Stimulated activated naive CD8-positive, alpha-beta T cell treated with anti-CD3 and anti-CD28 coated beads, Interleukin-15, Interleukin-2, amounts not matched to agents 100 U/mL and 50 U/mL, for 24 hours (primary cell): ENCODE measurements at regions not wholly inside any gene's neighbourhood (a gene's known extent, or its start where the extent isn't known, plus 50 kb on each side); places are given as distances from the start of the nearest gene placed in this dataset.
"Not testable (repeated sequence)": the region's sequence is repeated elsewhere in the genome, so short reads cannot be mapped to it uniquely, and the experiment has no call there.

Source experiments
- ATAC-seq: fragments of 150-1000 bp; cut with Tn5 transposase; one replicate; pipeline ENCODE4 v1.10.0; 2021
- DNase-seq: peaks from one replicate; pipeline ENCODE4 v3.0.0; 2021

- DNase-seq (no peak), ATAC-seq (no peak)
These were observed 237.8 kb upstream of the RBMS1 start for GRCh38 chr2:160731415-160731814.

GRCh38 chr2:160731856-160732255 lies 238.2 kb upstream of the RBMS1 start:
- no peak for DNase-seq
- ATAC-seq = no peak

- DNase-seq (no peak), ATAC-seq (no peak)
These were observed 242.1 kb upstream of the RBMS1 start for GRCh38 chr2:160735696-160736095.

DNA sequence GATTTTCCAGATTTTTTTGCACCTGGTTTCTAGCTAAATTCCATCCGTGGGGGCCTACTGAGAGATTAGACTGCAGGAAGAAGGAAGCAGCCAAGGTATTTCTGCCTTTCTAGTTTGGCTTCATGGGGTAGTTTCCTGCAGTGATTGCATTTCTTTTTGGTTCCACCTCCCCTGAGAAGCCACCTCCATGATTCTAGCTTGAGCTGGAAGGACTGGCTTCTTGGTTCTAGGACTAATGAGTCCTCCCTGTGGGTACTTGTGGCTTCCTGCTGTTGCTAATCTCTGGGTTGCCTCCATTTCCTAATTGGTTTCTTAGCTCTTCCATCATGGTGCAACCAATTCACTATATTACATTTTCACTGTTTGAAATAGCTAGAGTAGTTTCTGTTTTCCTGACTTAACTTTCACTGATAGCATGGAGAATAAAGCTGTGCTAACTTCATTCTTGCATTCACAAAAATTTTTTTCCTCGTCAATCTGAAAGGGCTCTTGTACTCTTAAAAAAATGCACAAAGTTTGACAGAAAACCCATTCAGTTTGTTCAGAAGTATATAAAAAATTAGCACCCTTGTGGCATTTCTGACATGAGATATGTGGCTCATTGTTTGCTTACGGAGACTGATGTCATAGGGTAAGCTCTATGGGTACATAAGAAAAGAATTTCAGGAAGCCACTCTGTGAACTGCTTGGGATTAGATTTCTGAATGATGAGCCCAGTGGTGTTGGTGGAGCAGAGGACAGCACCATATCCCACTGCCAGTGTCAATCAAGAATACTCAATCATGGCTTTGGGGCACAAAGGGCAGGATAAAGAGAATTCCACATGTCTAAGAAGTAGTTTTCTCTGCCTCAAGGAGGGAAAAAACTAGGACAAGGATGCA lies 242.8 kb upstream of the RBMS1 start:
- DNase-seq (no peak), ATAC-seq (no peak)

DNA sequence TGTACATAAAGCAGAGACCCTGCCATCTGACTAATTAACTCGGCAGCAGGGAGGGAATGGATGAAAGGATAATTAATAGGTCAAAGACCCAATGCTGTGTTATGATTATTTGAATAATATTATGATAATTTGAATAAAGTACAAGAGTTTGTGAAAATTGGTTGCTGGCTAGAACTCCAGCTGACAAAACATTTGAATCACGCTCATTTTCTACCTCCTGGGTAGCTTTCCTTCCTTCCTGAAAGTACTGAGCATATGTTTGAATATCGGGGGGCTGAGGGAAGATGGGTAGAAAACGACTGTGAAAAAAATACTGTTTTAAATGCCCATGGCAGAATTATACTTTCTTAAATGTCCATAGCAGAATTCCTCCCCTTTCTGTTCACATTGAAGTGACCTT lies 243.6 kb upstream of the RBMS1 start:
- no peak for ATAC-seq
- no peak for DNase-seq

DNA sequence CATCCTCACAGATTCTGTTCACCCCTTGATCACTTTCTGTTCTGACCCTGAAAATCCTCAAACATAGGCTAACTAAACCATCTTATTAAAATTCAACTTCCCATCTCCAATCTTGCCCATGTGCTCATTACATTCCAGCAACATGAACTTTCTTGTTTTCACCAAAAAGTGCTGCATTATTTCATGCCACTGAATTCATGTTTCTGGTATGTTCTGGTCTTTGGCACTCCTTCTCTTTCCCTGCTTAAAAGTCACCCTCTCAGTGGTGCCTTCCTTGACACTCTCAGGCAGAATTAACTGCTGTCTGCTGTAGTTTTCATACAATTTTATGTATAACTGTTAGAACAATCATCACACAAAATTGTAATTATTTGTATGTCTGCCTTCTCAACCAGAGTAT lies 247.7 kb upstream of the RBMS1 start:
- ATAC-seq (no peak), DNase-seq (no peak)

GRCh38 chr2:160741815-160742214 lies 248.2 kb upstream of the RBMS1 start:
- no peak for ATAC-seq
- DNase-seq = no peak

DNA sequence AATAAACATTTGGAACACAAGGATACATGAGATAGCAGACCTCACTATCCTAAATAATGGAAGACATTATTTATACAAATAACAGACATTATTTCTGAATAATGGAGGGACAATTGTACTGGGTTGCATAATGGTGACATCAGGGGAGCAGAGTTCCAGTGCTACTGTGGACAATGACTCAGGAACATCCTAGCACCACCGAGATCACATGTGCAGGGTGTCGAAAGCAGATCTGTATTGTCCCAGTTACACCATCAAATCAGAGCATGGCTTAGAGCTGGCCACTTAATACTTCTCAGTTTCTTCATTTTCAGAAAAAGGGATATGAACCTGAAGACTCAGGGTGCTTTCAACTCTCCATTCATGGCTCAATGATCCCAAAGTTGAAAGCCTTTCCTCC lies 249.1 kb upstream of the RBMS1 start:
- ATAC-seq (no peak), DNase-seq (no peak)

- DNase-seq (no peak), ATAC-seq (no peak)
These were observed 254.0 kb upstream of the RBMS1 start for GRCh38 chr2:160747501-160748170.

DNA sequence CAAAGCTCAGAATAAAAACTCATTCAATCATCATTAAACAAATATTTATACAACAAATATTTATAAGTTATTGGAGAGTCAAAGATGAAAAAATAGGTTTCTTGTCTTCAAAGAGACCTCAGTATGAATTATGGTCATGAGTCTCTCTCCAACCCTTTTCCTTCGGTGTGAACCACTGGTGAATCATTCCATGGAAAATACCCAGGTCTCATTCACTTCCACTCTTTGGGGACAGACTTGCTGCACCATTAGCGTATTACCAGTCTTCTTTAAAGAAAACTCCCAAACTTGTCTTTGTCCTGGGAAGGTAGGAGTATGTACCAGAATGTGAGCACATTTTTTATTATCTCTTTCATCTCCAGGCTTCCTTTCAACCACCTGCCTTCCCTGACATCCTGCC lies 257.4 kb upstream of the RBMS1 start:
- no peak for ATAC-seq

DNA sequence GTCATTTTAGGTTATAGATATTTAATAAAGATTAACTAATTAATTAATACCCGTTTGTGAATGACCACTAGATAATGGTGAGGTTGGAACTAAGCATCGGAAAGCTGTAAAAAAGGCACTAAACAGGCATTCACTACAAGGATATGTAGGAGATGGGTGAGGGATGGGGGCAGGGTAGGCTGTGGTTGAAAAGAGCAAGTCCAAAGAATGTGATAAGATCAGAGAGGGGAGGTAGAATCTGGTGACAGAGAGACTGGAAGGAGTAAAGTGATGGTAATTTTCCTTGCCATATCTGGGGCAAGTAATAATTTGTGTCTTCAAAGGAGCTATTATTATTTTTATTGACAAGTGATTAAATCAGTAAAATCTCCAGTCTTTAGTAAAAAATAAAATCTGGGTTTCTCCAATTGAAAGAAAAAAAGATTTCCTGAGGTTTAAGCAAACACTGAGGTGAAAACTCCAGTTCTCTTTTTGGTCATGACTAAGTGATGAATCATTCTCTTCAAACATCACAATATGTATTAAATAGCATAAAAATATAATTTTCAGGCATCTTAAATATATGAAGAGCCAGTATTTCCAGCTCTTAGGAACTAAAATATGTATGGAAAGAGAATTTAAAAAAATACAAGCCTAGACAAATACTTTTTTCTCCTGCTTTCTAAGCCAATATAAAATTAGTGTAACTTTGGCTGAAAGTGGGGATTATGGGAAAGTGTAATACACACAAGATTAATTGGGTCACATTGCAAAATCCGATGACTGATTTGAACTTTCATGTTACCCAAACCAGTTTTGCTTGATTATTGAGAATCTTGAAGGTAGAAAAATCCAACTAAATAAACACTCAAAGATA lies 259.1 kb upstream of the RBMS1 start:
- ATAC-seq (peak; percentile 73), DNase-seq (peak; percentile 15)

More for the DNA sequence above, 257.4 kb upstream of the RBMS1 start:
- DNase-seq = no peak

GRCh38 chr2:160753331-160753654 lies 259.7 kb upstream of the RBMS1 start:
- no peak for DNase-seq
- ATAC-seq = no peak

DNA sequence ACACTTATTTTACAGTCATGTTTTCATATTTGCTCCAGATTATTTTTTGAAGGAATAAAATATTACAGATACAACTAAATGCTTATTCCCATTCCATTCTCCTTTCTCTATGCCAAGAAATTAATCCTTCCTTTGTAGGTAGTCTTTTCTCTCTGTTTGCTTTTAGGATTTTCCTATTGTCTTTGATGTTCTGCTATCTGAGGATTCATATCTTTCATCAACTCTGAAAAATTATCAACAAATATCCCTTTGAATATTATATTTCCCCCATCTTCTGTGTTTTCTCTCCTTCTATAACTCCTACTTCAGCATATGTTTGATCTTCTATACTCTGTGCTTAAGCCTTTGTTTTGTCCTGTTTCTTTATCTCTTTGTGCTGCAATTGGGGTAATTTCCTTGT lies 260.4 kb upstream of the RBMS1 start:
- ATAC-seq = no peak
- no peak for DNase-seq

DNA sequence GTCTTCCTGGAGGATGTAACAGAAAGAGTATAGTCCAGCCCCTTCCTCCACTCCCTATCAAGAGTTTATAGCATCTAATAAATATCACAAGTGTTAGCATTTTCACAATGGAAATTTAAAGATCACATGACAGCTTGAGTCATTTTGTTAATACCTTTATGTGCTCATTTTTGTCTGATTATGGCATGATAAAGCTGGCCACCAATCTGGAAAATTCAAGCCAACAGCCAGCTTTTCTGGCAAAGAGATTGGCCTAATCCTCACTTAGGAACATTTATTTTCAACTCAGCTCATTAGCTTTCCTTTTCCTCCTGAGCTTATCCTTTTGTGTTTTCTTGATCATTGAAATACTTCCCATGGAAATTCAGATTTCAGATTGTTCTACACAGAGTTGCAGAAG lies 262.9 kb upstream of the RBMS1 start:
- ATAC-seq (no peak), DNase-seq (no peak)

DNA sequence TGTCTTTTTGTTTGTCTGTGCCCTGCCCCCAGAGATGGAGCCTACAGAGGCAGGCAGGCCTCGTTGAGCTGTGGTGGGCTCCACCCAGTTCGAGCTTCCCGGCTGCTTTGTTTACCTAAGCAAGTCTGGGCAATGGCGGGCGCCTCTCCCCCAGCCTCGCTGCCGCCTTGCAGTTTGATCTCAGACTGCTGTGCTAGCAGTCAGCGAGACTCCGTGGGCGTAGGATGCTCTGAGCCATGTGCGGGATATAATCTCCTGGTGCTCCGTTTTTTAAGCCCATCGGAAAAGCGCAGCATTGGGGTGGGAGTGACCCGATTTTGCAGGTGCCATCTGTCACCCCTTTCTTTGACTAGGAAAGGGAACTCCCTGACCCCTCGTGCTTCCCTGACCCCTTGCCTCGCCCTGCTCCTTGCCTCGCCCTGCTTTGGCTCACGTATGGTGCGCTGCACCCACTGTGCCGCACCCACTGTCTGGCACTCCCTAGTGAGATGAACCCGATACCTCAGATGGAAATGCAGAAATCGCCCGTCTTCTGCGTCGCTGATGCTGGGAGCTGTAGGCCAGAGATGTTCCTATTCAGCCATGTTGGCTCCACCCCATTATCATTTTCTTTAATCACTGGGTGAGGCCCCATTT lies 269.0 kb upstream of the RBMS1 start:
- not testable (repeated sequence) for ATAC-seq, DNase-seq

DNA sequence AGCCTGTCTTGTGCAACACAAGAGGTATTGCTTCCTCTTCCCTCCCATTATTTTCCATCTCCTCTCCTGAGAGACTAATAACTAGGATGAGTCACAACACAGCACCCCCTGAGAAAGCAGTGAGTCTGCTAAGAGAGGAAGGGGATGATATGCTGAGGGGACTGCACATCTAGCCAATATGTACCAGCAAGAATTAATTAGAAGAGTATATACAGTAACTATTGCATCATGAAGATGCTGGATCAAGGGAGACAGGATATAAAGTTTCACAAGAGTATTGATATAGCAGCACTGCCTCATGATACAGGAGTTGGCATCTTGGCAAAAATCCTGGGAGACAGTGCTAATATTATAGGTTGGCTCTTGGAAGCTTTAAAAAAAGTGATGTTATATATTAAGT lies 289.9 kb upstream of the RBMS1 start:
- DNase-seq (no peak), ATAC-seq (no peak)

- DNase-seq = no peak
- no peak for ATAC-seq
These were observed 290.4 kb upstream of the RBMS1 start for GRCh38 chr2:160784034-160784433.

- no peak for DNase-seq
- ATAC-seq = no peak
These were observed 297.1 kb upstream of the RBMS1 start for GRCh38 chr2:160790738-160791137.

- no peak for DNase-seq
- ATAC-seq = no peak
These were observed 298.3 kb upstream of the RBMS1 start for GRCh38 chr2:160791884-160792283.

- no peak for DNase-seq
- no peak for ATAC-seq
These were observed 299.2 kb upstream of the RBMS1 start for GRCh38 chr2:160792837-160793236.

GRCh38 chr2:160794926-160795325 lies 301.3 kb upstream of the RBMS1 start:
- ATAC-seq = no peak
- no peak for DNase-seq

DNA sequence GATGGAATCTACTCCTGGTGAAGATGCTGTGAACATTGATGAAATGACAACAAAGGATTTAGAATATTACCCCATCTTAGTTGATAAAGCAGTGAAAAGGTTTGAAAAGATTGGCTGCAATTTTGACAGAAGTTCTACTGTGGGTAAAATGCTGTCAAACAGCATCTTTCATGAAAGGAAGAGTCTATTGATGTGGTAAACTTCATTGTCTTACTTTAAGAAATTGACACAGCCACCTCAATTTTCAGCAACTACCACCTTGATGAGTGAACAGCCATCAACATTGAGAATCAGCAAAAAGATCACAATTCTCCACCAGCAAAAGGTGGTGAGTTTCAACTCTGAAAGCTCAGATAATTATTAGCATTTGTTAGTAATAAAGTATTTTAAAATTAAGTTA lies 310.3 kb upstream of the RBMS1 start:
- ATAC-seq (no peak), DNase-seq (no peak)
